ENCODE measurements at regions not wholly inside any gene's neighbourhood (a gene's known extent, or its start where the extent isn't known, plus 50 kb on each side); places are given as distances from the start of the nearest gene placed in this dataset.
"Not testable (repeated sequence)": the region's sequence is repeated elsewhere in the genome, so short reads cannot be mapped to it uniquely, and the experiment has no call there.

DNA sequence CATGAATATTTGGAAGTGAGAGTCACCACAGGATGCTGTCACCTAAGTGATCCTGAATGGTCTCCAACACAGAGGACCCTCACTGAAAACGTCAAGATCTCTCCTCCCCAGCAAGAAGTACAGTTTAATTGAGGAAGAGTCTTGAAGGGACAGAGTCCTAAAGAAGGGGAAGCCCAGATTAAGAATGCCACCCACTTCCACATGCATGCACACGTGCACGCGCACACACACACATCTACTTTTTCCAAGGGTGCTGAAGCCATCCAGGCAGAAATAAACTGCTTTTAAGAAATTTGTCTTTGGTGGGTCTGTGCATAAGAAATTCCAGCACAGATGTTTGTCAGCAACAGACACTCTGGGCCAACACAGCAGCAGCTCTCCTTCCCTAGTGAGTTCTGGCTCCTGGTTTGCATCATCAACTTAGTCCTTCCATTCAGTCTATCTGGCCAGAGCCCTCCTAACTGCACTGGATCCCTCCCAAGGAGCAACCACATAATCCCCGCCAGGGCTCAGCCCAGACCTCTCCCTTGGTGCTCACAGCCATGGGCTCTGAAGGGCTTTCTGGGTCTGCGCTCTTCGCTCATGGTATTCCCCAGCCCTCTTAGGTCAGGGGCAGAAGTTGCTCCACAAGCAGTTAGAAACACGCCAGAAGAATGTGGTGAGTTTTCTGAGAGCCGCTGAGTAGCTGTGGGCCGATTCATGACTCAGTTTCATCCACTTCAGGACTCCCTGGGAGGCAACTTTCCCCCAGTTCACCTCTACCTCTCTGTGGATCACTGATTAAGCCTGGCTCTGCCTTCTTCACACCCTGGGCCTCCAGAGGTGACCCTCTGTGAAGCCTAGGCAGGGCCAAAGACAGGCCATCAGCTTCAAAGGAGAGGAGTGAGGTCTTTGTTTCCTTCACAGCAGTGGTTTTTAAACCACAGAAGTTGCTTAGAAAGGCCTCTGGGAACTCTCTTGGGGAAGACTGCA is 132.6 kb upstream of the LIPC start:
- no peak for FAIRE-seq

DNA sequence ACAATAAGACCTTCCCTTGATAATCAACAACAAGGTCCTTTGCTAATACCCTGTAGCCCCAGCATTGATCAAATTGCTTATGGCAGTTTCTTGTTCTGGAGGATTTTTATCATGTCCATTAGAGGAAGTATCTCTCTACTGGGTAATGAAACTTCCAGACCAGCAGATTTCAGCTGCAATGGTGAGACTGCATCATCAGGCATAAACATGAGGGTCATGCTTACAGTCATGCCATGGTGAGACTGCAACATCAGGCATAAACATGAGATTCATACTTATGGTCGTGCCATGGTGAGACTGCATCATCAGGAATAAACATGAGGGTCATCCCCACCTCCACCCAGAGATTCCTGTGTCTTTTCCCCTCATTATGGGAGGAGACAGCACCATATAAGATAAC is 129.0 kb upstream of the LIPC start:
- FAIRE-seq, result no peak

DNA sequence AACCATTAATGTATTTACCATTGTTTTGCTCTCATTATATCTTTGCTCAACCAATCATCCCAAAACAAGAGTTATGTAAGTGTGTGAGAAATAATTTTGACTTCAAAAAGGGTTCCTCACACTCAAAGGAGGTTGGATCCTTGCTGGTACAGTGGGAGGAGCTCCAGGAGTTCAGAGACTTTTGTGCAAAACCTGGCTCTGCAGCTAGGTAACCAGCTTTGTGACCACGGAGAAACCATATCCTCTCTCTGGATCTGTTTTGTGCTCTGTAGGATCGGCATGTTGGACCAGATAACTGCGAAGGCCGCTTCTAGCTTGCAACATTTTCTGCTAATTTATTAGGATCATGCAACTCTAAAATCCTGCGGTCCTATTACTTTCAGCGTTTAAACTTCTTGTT is 128.6 kb upstream of the LIPC start:
- no peak for FAIRE-seq

DNA sequence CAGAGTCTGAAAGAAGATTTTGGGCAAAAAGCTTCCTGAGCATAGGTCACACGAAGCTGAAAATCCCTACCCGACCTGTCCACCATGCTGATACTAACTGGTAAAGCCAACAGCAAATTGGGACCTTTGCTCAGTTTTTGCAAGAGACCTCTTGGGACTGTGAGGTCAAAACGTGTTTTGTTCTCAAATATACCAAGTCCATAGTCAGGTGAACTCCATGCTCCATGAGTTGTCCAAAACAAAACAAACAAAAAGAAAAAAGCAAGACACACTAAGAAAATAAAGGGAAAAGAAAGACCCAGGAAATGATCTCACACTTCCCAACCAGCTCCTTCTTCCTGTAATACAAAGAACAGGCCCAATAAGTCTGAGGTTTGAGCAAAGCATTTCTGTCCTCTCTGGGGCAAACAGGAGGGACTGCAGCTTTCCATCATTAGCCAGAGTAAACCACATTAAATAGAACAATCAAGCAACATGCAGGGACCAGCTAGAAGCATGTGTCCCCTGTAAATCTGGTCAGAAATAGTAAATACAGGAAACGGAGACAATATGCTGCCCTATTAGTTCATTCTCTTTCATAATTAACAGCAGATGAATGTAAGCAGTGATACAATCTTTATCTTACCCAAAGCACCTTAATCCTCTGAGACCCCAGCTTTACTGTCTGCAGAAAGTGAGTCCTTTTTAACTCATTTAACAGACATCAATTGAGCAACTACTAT is 125.0 kb upstream of the LIPC start:
- no peak for FAIRE-seq

DNA sequence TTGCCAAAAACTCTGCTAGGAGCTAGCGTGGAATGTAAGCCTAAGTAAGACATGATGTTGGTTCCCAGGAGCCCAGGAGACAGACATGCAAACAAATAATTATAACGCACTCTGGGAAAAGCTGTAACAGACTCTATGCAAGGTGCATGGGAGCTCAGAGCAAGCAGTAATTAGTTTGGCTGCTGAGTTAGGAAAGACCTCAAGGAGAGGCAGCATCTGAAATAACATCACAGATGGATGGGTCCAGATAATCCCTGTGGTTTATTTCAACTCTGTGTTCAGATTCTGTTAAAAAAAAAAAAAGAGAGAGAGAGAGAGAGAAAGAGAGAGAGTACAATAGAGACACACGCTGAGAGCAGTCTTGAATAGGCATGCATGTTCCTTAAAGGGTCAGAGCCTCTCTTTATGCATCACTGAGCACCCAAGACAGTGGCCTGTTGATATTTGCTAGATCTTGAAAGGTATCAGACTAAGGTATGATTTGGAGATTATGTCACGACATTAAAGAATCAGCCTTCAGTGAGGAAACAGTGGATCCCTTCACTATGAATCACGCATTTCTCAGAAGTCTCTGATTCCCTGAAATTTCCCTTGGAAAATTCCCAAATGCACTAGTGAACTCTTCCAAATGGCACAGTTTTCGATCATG is 124.4 kb upstream of the LIPC start:
- FAIRE-seq, result no peak

DNA sequence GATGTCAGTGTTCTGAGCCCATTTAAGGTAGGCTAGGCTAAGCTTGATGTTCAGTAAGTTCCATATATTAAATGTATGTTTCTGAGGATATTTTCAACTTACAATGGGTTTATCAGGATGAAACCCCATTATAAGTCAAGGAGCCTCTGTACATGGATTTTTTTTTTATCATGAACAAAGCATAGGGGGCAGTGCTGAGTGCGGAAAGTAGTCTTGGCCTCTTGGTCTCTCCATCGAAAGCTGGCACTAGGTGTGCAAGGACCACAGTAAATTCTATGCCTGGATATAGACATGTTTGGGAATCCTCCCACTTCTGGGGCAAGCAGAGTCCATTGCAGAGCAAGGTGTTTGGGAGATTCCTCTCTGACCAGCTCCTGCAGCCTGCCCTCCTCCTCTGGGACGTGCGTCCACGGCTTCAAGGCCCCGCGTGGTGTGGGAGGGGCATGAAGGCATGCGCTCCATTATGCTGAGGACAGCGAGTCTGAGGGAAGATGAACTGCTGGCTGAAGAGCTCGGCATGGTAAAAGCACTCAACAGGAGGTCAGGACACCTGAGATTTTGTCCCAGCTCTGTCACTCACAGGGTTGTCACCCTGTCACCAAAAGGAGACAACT is 122.9 kb upstream of the LIPC start:
- FAIRE-seq, result no peak

DNA sequence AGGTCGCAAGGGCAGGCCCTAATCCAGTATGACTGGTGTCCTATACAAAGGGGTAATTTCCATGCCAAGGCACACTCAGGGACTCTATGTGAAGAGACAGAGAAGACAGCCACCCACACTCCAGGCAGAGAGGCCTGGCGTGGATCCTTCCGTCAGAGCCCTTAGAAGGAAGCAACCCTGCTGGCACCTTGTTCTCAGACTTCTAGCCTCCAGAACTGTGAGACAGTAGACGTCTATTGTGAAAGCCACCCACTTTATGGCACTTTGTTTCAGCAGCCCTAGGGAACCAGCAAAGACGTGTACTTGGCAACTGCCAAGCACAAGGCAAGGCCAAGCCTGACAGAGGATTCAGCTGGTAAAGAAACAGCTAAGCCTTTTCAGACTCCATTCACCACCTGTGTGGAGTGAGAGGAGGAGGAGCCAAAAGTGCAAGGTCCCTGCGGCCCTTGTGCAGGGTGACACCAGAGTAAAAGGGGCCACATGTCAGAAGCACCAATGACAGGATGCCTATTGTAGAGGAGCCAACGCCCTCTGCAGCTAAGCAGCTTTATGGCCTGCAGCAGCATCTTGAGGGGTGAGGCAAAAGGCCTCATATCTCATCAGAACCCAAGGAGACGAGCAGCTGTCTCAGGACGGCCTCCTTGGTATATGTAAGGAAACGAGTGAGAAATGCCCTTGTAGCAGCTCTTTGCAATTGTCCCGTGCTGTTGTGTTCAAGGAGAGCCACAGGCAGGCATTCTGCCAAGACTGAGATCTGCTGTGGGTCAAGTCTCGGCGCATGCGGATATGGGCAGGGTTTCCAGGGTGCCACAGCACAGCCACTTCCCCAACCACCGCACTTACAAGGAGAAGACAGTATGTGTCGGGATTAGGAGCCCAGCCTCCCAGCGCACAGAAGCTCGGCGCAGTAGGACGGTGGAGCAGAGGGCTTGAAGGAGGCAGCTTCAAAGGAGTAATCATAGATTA is 121.5 kb upstream of the LIPC start:
- no peak for FAIRE-seq

DNA sequence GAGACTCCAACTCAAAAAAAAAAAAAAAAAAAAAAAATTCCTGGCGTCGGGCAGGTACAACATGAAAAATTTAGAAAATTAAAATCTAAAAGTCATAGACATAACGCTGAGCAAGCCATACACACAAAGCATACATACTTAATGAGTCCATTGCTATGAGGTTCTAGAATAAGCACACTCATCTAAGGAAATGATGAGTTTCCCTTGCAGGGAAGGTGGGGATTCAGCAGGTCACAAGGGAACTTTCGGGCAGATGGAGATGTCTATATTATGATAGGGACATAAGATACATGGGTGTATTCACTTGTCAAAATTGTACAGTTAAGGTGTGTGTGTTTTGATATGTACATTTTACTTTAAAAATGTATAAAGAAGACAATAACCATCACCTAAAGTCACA is 120.2 kb upstream of the LIPC start:
- no peak for FAIRE-seq

DNA sequence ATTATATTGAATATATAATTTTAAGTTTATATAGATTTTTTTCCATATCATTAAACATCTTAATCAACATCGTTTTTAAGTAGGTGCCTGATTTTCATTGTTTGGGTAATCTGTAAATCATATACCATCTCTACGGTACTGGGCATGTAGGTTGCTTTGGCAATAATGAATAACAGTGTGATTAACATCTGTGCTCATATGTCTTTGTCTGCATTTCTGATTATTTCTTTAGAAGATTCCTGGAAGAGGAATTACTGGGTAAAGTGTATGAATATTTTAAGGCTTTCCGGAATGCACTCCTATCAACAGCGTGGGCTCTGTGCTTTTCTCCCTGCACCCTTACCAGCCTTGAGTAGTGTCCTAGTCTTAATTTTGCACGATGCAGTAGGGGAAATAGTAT is 119.8 kb upstream of the LIPC start:
- no peak for FAIRE-seq

DNA sequence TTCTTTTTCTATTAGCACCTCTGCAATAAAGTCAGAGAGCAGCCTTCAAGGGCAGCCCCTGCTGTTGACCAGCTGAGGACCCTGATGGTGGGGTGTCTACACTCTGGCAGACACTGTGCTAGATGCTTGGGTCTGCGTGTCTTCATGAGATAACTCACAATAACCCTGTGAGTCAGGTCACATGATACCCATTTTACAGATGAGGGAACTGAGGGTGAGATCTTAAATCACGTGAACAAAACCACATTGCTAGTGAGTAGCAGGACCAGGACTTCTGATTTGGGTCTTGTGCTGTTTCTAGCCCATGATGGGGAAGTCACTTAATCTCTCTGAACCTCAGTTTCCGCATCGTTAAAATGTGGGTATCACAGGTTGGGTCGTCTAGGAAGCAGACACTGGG is 118.5 kb upstream of the LIPC start:
- FAIRE-seq, result no peak

DNA sequence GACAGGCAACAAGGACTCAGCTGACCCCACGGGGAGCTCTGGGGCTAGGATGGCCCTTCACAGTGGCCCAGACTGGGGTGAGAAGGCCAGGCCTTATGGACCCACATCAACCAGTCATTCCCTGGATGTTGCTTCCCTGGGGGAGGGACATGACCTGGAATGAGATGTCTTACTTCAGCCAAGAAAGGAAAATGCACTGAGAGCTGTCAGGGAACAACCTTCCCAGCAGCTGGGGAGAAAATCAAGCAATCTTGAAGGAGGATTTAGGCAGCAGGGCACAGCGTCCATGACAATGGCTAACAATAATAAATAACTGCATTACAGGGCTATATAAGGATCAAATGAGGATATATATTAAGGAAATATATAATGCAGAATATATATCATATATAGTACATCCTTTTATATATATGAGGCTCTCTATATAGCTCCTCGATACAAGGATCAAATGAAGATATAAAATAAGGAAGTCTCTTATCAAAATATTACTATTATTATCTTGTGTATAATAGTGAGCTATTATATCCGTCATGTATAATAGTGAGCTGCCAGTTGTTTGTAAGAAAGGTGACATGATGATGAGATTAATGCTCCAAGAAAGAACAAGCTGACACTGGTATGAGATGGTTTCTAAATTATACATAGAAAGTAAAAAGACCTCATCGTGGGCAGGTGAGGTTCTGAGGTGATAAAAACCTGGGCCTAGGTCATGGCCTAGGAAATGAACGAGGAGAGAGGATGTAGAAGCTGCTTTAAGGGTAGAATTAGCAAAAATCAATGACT is 117.8 kb upstream of the LIPC start:
- no peak for FAIRE-seq

DNA sequence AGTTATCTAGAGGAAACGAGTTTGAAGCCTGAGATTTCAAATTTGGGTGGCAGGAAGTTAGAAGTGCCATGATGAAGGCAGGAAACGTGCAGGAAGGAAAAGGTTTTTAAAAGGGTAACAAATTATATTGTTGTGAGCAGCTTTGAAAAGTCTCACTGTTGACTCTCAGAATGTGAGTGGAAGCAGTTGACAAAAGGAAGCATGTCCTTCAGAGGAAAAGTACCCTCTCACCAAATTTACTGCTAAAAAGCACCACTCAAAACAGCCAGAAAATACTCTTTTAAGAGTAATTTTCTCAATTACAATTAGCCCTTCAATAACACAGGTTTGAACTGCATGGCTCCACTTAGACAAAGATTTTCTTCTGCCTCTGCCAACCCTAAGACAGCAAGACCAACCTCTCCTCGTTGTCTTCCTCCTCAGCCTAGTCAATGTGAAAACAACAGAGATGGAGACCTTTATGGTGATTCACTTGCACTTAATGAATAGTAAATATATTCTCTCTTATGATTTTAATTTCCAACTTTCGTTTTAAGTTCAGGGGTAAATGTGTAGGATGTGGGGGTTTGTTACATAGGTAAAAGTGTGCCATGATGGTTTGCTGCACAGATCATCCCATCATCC is 117.1 kb upstream of the LIPC start:
- no peak for FAIRE-seq

DNA sequence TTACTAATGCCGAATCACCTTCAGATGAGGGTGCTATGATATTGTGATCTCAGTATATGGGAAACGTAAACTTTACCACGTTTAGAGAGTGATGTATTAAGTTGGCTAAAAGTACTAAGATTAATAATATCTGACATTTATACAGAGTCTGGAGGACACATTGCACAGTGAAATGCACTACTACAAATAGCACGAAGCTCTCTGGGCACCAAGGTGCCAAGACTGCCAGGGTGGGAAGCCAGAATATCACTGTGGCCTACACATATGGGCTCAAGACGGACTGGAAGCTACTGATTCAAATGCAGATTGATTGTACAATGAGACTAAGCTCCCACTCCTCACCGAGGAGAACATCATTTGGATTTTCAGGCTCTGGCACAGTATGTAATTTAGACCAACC is 113.3 kb upstream of the LIPC start:
- FAIRE-seq, result no peak

DNA sequence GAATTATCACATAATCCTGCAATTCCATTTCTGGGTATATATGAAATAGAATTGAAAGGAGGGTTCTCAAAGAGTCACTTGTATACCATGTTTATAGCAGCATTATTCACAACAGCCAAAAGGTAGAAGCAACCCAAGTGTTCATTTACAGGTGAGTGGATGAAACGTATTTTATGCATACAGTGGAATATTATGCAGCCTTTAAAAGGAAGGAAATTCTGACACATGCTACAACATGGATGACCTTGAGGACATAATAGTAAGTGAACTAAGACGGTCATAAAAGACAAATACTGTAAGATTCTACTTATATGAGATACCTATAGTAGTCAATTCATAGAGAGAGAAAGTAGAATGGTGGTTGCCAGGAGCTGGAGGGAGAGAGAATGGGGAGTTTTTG is 110.8 kb upstream of the LIPC start:
- no peak for FAIRE-seq

DNA sequence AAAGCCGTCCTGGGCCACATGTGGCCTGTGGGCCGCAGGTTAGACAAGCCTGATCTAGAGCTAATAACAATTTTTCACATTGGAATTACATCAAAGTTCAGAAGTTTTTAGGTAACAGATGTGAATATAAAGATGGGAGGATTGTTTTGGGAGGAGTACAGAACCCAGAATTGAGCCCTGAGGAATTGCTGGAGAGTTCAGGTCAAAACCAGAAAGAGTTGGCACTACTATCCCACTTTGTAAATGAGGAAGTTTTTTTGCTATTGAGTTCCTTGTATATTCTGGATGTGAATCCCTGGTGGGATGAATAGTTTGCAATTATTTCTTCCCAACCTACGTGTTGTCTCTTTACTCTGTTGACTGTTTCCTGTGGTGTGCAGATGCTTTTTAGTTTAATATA is 109.5 kb upstream of the LIPC start:
- FAIRE-seq, result no peak

DNA sequence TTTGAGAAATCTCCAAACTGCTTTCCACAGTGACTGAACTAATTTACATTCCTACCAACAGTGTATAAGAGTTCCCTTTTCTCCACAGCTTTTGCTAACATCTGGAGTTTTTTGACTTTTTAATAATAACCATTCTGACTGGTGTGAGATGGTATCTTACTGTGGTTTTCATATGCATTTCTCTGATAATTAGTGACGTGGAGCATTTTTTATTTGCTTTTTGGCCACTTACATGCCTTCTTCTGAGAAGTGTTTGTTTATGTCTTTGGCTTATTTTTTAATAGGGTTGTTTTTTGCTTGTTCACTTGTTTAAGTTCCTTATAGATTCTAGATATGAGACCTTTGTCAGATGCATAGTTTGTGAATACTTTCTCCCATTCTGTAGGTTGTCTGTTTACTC is 108.5 kb upstream of the LIPC start:
- not testable (repeated sequence) for FAIRE-seq

DNA sequence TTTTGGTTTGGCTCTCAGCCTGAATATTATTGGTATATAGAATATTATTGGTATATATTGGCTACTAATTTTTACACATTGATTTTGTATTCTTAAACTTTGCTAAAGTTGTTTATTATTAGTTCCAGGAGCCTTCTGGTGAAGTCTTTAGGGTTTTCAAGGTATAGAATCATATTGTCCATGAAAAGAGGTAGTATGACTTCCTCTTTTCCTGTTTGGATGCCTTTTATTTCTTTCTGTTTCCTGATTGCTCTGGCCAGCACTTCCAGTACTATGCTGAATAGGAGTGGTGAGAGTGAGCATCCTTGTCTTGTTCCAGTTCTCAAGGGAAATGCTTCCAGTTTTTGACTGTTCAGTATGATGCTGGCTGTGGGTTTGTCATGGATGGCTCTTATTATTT is 107.3 kb upstream of the LIPC start:
- no peak for FAIRE-seq

DNA sequence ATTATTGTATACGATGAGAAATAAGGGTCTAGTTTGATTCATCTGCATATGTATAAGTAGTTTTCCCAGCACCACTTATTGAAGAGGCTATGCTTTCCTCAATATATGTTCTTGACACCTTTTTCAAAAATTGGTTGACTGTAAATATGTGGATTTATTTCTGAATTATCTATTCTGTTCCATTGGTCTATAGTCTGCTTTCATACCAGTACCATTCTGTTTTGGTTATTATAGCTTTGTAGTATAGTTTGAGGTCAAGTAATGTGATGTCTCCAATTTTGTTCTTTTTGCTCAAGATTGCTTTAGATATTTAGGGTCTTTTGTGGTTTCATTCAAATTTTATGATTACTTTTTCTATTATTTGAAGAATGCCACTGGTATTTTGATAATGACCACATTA is 103.8 kb upstream of the LIPC start:
- no peak for FAIRE-seq

DNA sequence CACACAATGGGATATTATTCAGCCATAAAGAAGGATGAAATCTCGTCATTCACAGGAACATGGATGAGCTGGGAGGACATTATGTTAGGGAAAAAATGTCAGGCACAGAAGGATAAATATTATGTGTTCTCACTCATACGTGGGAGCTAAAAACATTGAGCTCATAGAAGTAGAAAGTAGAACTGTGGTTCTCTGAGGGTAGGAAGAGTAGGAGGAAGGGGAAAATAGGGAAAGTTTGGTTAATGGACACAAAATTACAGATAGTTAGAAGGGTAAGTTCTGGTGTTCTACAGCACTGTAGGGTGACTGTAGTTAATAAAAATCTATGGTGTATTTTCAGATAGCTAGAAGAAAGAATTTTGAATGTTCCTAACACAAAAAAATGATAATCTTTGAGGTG is 102.6 kb upstream of the LIPC start:
- FAIRE-seq, result no peak

DNA sequence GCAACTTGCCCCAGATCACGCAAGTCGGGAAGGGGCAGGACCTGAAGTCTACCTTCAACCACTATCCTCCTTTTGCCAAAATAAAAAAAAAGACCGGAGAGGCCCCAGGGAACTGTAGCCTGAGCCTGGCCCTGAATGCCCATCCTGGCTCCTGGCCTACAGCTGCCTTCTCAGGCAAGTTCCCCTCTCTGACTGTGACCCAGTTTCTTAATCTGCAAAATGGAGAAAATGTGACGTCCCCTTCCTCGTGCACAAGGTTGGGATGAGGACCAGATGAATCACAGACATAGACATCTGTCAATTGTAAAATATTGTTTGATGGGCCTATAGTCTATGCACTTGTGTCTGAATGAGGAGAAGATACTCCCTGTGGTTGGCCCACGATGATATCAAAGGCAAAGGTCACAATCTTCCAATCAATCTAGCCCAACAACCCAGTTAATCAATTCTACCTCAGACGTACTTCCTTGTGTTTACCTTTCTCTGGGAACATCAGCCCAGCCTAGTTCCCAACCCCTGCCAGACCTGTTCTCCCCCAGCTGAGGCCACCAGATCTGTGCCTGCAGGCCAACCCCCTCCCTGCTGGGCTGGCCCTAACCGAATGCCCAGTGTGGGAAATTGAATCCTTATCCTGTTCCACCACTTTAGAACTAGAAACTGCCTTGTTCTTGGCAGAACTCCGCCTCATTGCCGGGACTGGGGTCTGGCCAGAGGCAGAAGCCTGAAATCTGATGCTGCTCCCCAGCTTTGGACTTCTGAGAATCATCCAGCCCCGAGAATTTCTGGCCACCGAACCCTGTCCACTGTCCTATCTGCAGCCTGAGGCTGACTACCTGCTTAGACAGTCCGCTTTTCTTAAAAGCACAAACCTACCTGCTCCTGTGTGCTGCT is 101.8 kb upstream of the LIPC start:
- no peak for FAIRE-seq

All from islet of Langerhans (tissue), 1 donor.